Calu3 (cell line): ENCODE measurements at regions not wholly inside any gene's neighbourhood (a gene's known extent, or its start where the extent isn't known, plus 50 kb on each side); places are given as distances from the start of the nearest gene placed in this dataset.
"Not testable (repeated sequence)": the region's sequence is repeated elsewhere in the genome, so short reads cannot be mapped to it uniquely, and the experiment has no call there.

Experiments used
- BruUV-seq: library from RNA; stranded (reverse); fragments of 400-500 nt; replicated peaks from 2 replicates; lab custom pipeline; 2021; lab: Mats Ljungman, UMichigan
- CTCF ChIA-PET: fragments of 300-600 bp; sonication (Branson Sonifier 250); formaldehyde crosslinking; loops from one replicate; lab custom pipeline; 2022; ENCODE audit warnings: antibody characterized with exemption; lab: Charles Lee
- DNase-seq: peaks from one replicate; pipeline ENCODE4 v3.0.0; 2022
- H3K27ac Mint-ChIP-seq: one replicate; pipeline ENCODE4 v1.8.0; 2022; ENCODE audit warnings: mixed read lengths; ENCODE audit not compliant: unreplicated experiment
- H3K27me3 Mint-ChIP-seq: one replicate; pipeline ENCODE4 v1.8.0; 2022; ENCODE audit warnings: mixed read lengths; ENCODE audit not compliant: unreplicated experiment
- H3K36me3 Mint-ChIP-seq: one replicate; pipeline ENCODE4 v1.8.0; 2022; ENCODE audit warnings: mild to moderate bottlenecking, moderate library complexity, mixed read lengths; ENCODE audit not compliant: insufficient read depth, unreplicated experiment
- H3K4me1 Mint-ChIP-seq: one replicate; pipeline ENCODE4 v1.8.0; 2022; ENCODE audit warnings: mild to moderate bottlenecking, low read depth, mixed read lengths; ENCODE audit not compliant: unreplicated experiment
- H3K4me3 Mint-ChIP-seq: one replicate; pipeline ENCODE4 v1.8.0; 2022; ENCODE audit warnings: mild to moderate bottlenecking, low read depth, moderate library complexity, mixed read lengths; ENCODE audit not compliant: unreplicated experiment
- H3K9me3 Mint-ChIP-seq: one replicate; pipeline ENCODE4 v1.8.0; 2022; ENCODE audit warnings: low read depth, mixed read lengths; ENCODE audit not compliant: unreplicated experiment
- CTCF ChIP-seq: fragments of 200-600 bp; IDR thresholded peaks from one replicate; pipeline ENCODE4 v1.8.0; 2022; ENCODE audit warnings: antibody characterized with exemption; ENCODE audit not compliant: unreplicated experiment
- intact Hi-C: fragments of 100-400 bp; cut with micrococcal nuclease; formaldehyde crosslinking; loops from one replicate; pipeline ENCODE4 v1.10.0; 2022; ENCODE audit not compliant: unreplicated experiment

GRCh38 chr2:146414456-146414855 is 1430.4 kb upstream of the ACVR2A start:
- no peaks in the 10 kb centered on the region for H3K4me1 Mint-ChIP-seq
- no peaks in the 10 kb centered on the region for H3K36me3 Mint-ChIP-seq
- H3K4me3 Mint-ChIP-seq, result no peak overlapping the region
- H3K27me3 Mint-ChIP-seq, result no peaks in the 10 kb centered on the region
- no peak for TF ChIP-seq CTCF
- no peak for DNase-seq
- H3K9me3 Mint-ChIP-seq, result no peaks in the 10 kb centered on the region
- BruUV-seq, result no TSS peak
- CTCF ChIA-PET, result no interaction called here
- H3K27ac Mint-ChIP-seq, result no peak overlapping the region
- intact Hi-C loops, result no loop called here

GRCh38 chr2:146413086-146413610 is 1431.7 kb upstream of the ACVR2A start:
- Mint-ChIP-seq H3K9me3 (no peaks in the 10 kb centered on the region), H3K27ac (no peak overlapping the region), H3K4me3 (no peak overlapping the region), H3K4me1 (no peaks in the 10 kb centered on the region), H3K27me3 (no peaks in the 10 kb centered on the region), H3K36me3 (no peaks in the 10 kb centered on the region)
- TF ChIP-seq CTCF, result no peak
- BruUV-seq, result no TSS peak
- intact Hi-C loops, result no loop called here
- DNase-seq, result no peak
- CTCF ChIA-PET, result no interaction called here

GRCh38 chr2:146412625-146413024 is 1432.2 kb upstream of the ACVR2A start:
- TF ChIP-seq CTCF, result no peak
- no TSS peak for BruUV-seq
- Mint-ChIP-seq H3K9me3 (no peaks in the 10 kb centered on the region), H3K27ac (no peak overlapping the region), H3K4me1 (no peaks in the 10 kb centered on the region), H3K27me3 (no peaks in the 10 kb centered on the region), H3K36me3 (no peaks in the 10 kb centered on the region), H3K4me3 (no peak overlapping the region)
- CTCF ChIA-PET, result no interaction called here
- no peak for DNase-seq
- intact Hi-C loops, result no loop called here

GRCh38 chr2:146405402-146406309 is 1439.2 kb upstream of the ACVR2A start:
- H3K4me1 Mint-ChIP-seq, CTCF ChIA-PET, H3K36me3 Mint-ChIP-seq, BruUV-seq, H3K4me3 Mint-ChIP-seq, H3K9me3 Mint-ChIP-seq, H3K27ac Mint-ChIP-seq, intact Hi-C loops, H3K27me3 Mint-ChIP-seq, DNase-seq: not testable (repeated sequence)

GRCh38 chr2:146403546-146404160 is 1441.2 kb upstream of the ACVR2A start:
- H3K9me3 Mint-ChIP-seq, H3K27me3 Mint-ChIP-seq, BruUV-seq, H3K27ac Mint-ChIP-seq, H3K36me3 Mint-ChIP-seq, H3K4me3 Mint-ChIP-seq, CTCF ChIA-PET, DNase-seq, intact Hi-C loops, H3K4me1 Mint-ChIP-seq: not testable (repeated sequence)
